ENCODE measurements at regions not wholly inside any gene's neighbourhood (a gene's known extent, or its start where the extent isn't known, plus 50 kb on each side); places are given as distances from the start of the nearest gene placed in this dataset.

DNA sequence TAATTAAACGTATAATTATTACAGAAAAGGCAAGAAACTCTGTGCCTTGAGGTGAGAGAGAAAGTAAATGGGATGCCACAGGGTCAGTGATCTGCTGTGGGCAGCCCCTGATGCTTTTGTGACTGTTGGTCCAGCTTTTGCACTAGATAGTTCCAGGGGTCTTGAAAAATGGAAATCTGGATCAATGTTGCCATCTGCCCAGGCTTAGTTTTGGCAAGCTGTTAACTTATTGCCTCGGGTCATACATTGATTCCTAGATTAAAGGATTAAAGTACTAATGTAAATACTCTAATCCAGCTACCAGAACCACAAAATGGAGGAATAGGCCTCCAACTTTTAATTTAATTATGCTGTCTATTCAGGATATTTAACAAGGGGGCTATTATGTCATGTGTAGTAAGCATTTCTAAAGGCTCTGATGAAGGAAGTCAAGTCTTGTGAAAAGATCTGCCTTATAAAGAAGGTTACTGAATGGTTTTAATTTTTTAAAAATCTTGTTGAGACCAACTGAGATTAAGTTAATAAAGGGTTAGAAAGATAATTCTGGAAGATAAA lies 376.0 kb upstream of the HS3ST5 start (continued):
- TF ChIP-seq, protein P1, sequence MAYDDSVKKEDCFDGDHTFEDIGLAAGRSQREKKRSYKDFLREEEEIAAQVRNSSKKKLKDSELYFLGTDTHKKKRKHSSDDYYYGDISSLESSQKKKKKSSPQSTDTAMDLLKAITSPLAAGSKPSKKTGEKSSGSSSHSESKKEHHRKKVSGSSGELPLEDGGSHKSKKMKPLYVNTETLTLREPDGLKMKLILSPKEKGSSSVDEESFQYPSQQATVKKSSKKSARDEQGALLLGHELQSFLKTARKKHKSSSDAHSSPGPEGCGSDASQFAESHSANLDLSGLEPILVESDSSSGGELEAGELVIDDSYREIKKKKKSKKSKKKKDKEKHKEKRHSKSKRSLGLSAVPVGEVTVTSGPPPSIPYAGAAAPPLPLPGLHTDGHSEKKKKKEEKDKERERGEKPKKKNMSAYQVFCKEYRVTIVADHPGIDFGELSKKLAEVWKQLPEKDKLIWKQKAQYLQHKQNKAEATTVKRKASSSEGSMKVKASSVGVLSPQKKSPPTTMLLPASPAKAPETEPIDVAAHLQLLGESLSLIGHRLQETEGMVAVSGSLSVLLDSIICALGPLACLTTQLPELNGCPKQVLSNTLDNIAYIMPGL (CRISPR knock-in tag; IDR thresholded peaks at IDR 0.05): no peak
- no peak for TF ChIP-seq ELF4 (CRISPR knock-in tag; IDR thresholded peaks at IDR 0.05; ENCODE audit: low read depth)

DNA sequence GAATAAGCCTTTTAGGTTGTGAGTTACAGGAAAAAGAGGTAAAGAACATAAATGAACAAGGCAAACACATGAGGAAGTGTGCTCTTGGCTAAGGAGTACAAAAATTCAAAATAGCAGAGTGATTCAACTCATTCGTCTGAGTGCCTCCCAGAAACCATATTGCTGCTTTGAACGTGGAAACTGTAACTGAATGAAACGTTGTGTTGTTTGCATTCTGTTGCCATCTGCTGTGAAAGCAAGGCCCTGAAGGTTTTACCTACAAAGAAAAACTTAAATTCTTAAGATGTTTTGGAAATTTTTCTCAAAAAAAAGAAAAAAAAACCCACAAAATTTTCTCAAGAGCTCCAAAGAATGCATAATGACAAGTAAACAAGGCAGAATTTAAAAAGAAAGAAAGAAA lies 375.4 kb upstream of the HS3ST5 start:
- ChIA-PET POLR2A (no interaction called here), CTCF (no interaction called here)
- Mint-ChIP-seq H3K27ac (no peak overlapping the region), H3K9me3 (no peaks in the 10 kb centered on the region), H3K4me3 (no peak overlapping the region), H3K27me3 (ENCODE audit: low read depth) (no peaks in the 10 kb centered on the region), H3K36me3 (no peaks in the 10 kb centered on the region), H3K4me1 (peaks cover 10% of the 10 kb centered on the region; the same call in 1 of the 2 replicates)
- DNase-seq (ENCODE audit: low spot score) (no peak), ATAC-seq (no peak)
- TF ChIP-seq ZNF232 (CRISPR knock-in tag; IDR thresholded peaks at IDR 0.05) (no peak), NFATC4 (CRISPR knock-in tag; IDR thresholded peaks at IDR 0.05) (no peak), ZNF671 (CRISPR knock-in tag; IDR thresholded peaks at IDR 0.05) (no peak), GRHL2 (CRISPR knock-in tag; IDR thresholded peaks at IDR 0.05; ENCODE audit: insufficient replicate concordance, severe bottlenecking) (no peak), CREB1 (CRISPR knock-in tag; IDR thresholded peaks at IDR 0.05) (no peak), ATF1 (CRISPR knock-in tag; IDR thresholded peaks at IDR 0.05) (no peak), NR1H2 (CRISPR knock-in tag; IDR thresholded peaks at IDR 0.05) (no peak), FOXJ3 (CRISPR knock-in tag; IDR thresholded peaks at IDR 0.05; ENCODE audit: borderline replicate concordance) (no peak), GABPB1 (CRISPR knock-in tag; IDR thresholded peaks at IDR 0.05) (no peak)
- TF ChIP-seq, protein P2, sequence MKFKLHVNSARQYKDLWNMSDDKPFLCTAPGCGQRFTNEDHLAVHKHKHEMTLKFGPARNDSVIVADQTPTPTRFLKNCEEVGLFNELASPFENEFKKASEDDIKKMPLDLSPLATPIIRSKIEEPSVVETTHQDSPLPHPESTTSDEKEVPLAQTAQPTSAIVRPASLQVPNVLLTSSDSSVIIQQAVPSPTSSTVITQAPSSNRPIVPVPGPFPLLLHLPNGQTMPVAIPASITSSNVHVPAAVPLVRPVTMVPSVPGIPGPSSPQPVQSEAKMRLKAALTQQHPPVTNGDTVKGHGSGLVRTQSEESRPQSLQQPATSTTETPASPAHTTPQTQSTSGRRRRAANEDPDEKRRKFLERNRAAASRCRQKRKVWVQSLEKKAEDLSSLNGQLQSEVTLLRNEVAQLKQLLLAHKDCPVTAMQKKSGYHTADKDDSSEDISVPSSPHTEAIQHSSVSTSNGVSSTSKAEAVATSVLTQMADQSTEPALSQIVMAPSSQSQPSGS (CRISPR knock-in tag; IDR thresholded peaks at IDR 0.05; ENCODE audit: borderline replicate concordance, low read depth): no peak
- TF ChIP-seq, protein P3, sequence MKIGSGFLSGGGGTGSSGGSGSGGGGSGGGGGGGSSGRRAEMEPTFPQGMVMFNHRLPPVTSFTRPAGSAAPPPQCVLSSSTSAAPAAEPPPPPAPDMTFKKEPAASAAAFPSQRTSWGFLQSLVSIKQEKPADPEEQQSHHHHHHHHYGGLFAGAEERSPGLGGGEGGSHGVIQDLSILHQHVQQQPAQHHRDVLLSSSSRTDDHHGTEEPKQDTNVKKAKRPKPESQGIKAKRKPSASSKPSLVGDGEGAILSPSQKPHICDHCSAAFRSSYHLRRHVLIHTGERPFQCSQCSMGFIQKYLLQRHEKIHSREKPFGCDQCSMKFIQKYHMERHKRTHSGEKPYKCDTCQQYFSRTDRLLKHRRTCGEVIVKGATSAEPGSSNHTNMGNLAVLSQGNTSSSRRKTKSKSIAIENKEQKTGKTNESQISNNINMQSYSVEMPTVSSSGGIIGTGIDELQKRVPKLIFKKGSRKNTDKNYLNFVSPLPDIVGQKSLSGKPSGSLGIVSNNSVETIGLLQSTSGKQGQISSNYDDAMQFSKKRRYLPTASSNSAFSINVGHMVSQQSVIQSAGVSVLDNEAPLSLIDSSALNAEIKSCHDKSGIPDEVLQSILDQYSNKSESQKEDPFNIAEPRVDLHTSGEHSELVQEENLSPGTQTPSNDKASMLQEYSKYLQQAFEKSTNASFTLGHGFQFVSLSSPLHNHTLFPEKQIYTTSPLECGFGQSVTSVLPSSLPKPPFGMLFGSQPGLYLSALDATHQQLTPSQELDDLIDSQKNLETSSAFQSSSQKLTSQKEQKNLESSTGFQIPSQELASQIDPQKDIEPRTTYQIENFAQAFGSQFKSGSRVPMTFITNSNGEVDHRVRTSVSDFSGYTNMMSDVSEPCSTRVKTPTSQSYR (CRISPR knock-in tag; IDR thresholded peaks at IDR 0.05): no peak
- TF ChIP-seq, protein P4, sequence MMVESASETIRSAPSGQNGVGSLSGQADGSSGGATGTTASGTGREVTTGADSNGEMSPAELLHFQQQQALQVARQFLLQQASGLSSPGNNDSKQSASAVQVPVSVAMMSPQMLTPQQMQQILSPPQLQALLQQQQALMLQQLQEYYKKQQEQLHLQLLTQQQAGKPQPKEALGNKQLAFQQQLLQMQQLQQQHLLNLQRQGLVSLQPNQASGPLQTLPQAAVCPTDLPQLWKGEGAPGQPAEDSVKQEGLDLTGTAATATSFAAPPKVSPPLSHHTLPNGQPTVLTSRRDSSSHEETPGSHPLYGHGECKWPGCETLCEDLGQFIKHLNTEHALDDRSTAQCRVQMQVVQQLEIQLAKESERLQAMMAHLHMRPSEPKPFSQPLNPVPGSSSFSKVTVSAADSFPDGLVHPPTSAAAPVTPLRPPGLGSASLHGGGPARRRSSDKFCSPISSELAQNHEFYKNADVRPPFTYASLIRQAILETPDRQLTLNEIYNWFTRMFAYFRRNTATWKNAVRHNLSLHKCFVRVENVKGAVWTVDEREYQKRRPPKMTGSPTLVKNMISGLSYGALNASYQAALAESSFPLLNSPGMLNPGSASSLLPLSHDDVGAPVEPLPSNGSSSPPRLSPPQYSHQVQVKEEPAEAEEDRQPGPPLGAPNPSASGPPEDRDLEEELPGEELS (CRISPR knock-in tag; IDR thresholded peaks at IDR 0.05): no peak
- TF ChIP-seq, protein P1 (CRISPR knock-in tag; IDR thresholded peaks at IDR 0.05): no peak
- TF ChIP-seq, protein P5, sequence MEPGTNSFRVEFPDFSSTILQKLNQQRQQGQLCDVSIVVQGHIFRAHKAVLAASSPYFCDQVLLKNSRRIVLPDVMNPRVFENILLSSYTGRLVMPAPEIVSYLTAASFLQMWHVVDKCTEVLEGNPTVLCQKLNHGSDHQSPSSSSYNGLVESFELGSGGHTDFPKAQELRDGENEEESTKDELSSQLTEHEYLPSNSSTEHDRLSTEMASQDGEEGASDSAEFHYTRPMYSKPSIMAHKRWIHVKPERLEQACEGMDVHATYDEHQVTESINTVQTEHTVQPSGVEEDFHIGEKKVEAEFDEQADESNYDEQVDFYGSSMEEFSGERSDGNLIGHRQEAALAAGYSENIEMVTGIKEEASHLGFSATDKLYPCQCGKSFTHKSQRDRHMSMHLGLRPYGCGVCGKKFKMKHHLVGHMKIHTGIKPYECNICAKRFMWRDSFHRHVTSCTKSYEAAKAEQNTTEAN (CRISPR knock-in tag; IDR thresholded peaks at IDR 0.05): no peak
- TF ChIP-seq, protein P6, sequence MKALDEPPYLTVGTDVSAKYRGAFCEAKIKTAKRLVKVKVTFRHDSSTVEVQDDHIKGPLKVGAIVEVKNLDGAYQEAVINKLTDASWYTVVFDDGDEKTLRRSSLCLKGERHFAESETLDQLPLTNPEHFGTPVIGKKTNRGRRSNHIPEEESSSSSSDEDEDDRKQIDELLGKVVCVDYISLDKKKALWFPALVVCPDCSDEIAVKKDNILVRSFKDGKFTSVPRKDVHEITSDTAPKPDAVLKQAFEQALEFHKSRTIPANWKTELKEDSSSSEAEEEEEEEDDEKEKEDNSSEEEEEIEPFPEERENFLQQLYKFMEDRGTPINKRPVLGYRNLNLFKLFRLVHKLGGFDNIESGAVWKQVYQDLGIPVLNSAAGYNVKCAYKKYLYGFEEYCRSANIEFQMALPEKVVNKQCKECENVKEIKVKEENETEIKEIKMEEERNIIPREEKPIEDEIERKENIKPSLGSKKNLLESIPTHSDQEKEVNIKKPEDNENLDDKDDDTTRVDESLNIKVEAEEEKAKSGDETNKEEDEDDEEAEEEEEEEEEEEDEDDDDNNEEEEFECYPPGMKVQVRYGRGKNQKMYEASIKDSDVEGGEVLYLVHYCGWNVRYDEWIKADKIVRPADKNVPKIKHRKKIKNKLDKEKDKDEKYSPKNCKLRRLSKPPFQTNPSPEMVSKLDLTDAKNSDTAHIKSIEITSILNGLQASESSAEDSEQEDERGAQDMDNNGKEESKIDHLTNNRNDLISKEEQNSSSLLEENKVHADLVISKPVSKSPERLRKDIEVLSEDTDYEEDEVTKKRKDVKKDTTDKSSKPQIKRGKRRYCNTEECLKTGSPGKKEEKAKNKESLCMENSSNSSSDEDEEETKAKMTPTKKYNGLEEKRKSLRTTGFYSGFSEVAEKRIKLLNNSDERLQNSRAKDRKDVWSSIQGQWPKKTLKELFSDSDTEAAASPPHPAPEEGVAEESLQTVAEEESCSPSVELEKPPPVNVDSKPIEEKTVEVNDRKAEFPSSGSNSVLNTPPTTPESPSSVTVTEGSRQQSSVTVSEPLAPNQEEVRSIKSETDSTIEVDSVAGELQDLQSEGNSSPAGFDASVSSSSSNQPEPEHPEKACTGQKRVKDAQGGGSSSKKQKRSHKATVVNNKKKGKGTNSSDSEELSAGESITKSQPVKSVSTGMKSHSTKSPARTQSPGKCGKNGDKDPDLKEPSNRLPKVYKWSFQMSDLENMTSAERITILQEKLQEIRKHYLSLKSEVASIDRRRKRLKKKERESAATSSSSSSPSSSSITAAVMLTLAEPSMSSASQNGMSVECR (CRISPR knock-in tag; IDR thresholded peaks at IDR 0.05; ENCODE audit: borderline replicate concordance): no peak
- TF ChIP-seq, protein P7, sequence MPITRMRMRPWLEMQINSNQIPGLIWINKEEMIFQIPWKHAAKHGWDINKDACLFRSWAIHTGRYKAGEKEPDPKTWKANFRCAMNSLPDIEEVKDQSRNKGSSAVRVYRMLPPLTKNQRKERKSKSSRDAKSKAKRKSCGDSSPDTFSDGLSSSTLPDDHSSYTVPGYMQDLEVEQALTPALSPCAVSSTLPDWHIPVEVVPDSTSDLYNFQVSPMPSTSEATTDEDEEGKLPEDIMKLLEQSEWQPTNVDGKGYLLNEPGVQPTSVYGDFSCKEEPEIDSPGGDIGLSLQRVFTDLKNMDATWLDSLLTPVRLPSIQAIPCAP (CRISPR knock-in tag; IDR thresholded peaks at IDR 0.05): no peak
- TF ChIP-seq, protein P8, sequence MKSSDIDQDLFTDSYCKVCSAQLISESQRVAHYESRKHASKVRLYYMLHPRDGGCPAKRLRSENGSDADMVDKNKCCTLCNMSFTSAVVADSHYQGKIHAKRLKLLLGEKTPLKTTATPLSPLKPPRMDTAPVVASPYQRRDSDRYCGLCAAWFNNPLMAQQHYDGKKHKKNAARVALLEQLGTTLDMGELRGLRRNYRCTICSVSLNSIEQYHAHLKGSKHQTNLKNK (CRISPR knock-in tag; IDR thresholded peaks at IDR 0.05): no peak
